ENCODE measurements at regions not wholly inside any gene's neighbourhood (a gene's known extent, or its start where the extent isn't known, plus 50 kb on each side); places are given as distances from the start of the nearest gene placed in this dataset.

DNA sequence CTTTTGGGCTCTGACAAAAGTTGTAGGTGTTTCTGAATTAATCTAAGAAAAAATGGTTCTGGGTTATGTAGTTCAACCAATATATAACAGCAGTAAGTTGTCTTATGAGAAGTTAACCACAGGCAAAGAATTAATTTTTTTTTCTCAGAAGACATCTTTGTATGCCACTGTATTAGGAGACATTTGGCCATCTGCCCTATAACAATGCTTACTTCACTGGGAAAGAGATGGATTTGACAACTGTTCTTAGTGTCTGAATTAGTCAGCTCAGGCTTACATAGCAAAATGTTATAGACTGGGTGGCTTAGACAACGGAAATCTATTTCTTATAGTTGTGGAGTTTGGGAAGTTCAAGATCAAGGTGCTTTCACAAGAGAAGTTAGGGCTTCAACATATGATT, 508.1 kb downstream of the STIM2 start (continued):
- TF ChIP-seq CUX1 (IDR thresholded peaks at IDR 0.05; ENCODE audit: insufficient replicate concordance, low read depth, low read length), result no peak
- TF ChIP-seq TCF3 (IDR thresholded peaks at IDR 0.05; ENCODE audit: borderline replicate concordance, insufficient read depth, low read depth, low read length), result no peak
- no peak for TF ChIP-seq SREBF2 (IDR thresholded peaks at IDR 0.05; ENCODE audit: low read length)
- no peak for TF ChIP-seq PRDM15 (CRISPR knock-in tag; IDR thresholded peaks at IDR 0.05)

Measured in GM12878 (cell line).